Mesothelial cell of epicardium (in vitro differentiated cells): ENCODE measurements at regions not wholly inside any gene's neighbourhood (a gene's known extent, or its start where the extent isn't known, plus 50 kb on each side); places are given as distances from the start of the nearest gene placed in this dataset.

Source experiments
- DNase-seq, 2 experiments: peaks; one replicate each; pipeline ENCODE4 v3.0.0; 2021; ENCODE audit warnings: low spot score in 2 of 2; ENCODE audit not compliant: unreplicated experiment in 2 of 2
- H3K27ac Mint-ChIP-seq: 2 replicates; pipeline ENCODE4 v1.8.0; 2021; ENCODE audit warnings: mixed read lengths
- H3K27me3 Mint-ChIP-seq: 2 replicates; pipeline ENCODE4 v1.8.0; 2021; ENCODE audit warnings: low read depth, mixed read lengths
- H3K36me3 Mint-ChIP-seq: 2 replicates; pipeline ENCODE4 v1.8.0; 2021; ENCODE audit warnings: mixed read lengths
- H3K4me1 Mint-ChIP-seq: 2 replicates; pipeline ENCODE4 v1.8.0; 2021; ENCODE audit warnings: mixed read lengths
- H3K4me3 Mint-ChIP-seq: 2 replicates; pipeline ENCODE4 v1.8.0; 2021; ENCODE audit warnings: mild to moderate bottlenecking, moderate library complexity, mixed read lengths
- H3K9me3 Mint-ChIP-seq: 2 replicates; pipeline ENCODE4 v1.8.0; 2021; ENCODE audit warnings: mixed read lengths
- CTCF ChIP-seq: fragments of 200-600 bp; sonication (generic); IDR thresholded peaks from one replicate; pipeline ENCODE4 v1.5.0; 2021; ENCODE audit warnings: antibody characterized with exemption; ENCODE audit not compliant: unreplicated experiment

GRCh38 chr4:138899999-138900398 lies 115.6 kb upstream of the NOCT start:
- no peak for TF ChIP-seq CTCF
- Mint-ChIP-seq H3K27ac (no peak overlapping the region), H3K36me3 (no peaks in the 10 kb centered on the region), H3K9me3 (no peaks in the 10 kb centered on the region), H3K4me3 (no peak overlapping the region), H3K27me3 (no peaks in the 10 kb centered on the region), H3K4me1 (peaks cover 11% of the 10 kb centered on the region)
- DNase-seq = no peak

DNA sequence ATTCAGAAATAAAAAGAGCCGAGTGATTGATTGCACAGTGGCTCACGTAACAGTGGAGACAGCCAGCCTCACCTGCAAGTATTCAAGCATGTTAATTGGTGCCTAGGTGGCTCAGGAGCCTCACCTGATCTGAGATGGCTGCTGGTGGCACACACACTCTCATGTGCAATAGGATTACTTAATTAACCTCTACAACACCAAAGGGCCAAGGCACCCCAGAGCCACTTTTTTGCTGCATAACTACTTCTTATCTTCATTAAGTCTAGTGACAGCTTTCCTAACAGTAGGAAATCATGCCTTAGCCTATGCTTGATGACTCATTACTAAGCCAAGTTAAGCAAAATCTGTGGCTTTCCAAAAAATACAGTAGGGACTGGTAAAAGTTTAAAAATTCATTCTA lies 117.3 kb upstream of the NOCT start:
- DNase-seq = no peak
- H3K4me3 Mint-ChIP-seq = no peak overlapping the region

DNA sequence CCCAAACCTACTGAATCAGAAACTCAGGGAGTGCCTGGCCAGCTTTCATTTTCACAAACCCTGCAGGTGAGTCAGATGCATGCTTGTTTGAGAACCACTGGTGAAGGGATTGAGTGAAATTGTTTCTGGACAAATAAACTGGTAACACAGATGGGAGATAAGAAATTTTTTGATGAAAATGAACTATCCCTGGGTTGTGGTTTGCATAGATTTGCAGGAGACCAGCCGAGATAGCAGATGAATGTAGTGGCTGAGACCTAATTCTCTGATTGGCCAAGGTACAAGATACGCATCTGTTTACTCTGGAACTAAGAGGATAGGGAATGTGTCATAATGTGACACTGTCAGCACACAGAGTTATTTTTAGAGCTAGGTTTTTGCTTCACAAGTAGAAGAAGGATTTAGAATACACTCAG lies 117.8 kb upstream of the NOCT start:
- H3K27ac Mint-ChIP-seq = no peak overlapping the region
- peaks cover 17% of the 10 kb centered on the region for H3K4me1 Mint-ChIP-seq
- DNase-seq = no peak
- H3K36me3 Mint-ChIP-seq = no peaks in the 10 kb centered on the region
- no peaks in the 10 kb centered on the region for H3K9me3 Mint-ChIP-seq
- TF ChIP-seq CTCF = no peak
- H3K4me3 Mint-ChIP-seq = no peak overlapping the region
- H3K27me3 Mint-ChIP-seq = no peaks in the 10 kb centered on the region

More for the DNA sequence above, 117.3 kb upstream of the NOCT start:
- no peak overlapping the region for H3K27ac Mint-ChIP-seq
- H3K27me3 Mint-ChIP-seq = no peaks in the 10 kb centered on the region
- peaks cover 17% of the 10 kb centered on the region for H3K4me1 Mint-ChIP-seq
- no peaks in the 10 kb centered on the region for H3K9me3 Mint-ChIP-seq
- H3K36me3 Mint-ChIP-seq = no peaks in the 10 kb centered on the region
- TF ChIP-seq CTCF = no peak

GRCh38 chr4:138894709-138895108 lies 120.9 kb upstream of the NOCT start:
- Mint-ChIP-seq H3K4me1 (peaks cover 36% of the 10 kb centered on the region), H3K36me3 (no peaks in the 10 kb centered on the region), H3K4me3 (no peak overlapping the region), H3K27me3 (no peaks in the 10 kb centered on the region), H3K27ac (no peak overlapping the region), H3K9me3 (no peaks in the 10 kb centered on the region)
- DNase-seq = no peak
- no peak for TF ChIP-seq CTCF

DNA sequence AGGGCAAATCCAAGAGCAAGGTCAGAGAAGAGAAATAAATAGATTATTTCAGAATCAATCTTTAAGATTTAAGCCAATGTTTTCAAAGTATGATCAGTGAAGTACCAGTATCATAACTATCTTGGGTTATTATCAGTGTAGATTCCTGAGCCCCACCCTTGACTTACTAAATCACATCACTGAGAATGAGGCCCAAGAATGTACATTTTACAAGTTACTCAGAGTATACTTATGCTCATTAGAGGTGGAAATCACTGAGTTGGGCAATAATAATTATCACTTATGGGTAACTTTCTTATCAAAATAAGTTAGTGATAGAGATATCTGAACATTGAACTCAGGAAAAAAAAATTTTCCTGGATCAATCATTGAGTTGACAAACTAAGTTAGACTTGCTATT lies 121.6 kb upstream of the NOCT start:
- no peak for DNase-seq
- no peaks in the 10 kb centered on the region for H3K9me3 Mint-ChIP-seq
- H3K27ac Mint-ChIP-seq = no peak overlapping the region
- H3K4me3 Mint-ChIP-seq = no peak overlapping the region
- TF ChIP-seq CTCF = no peak
- H3K36me3 Mint-ChIP-seq = no peaks in the 10 kb centered on the region
- no peaks in the 10 kb centered on the region for H3K27me3 Mint-ChIP-seq
- peaks cover 43% of the 10 kb centered on the region for H3K4me1 Mint-ChIP-seq
